Neural progenitor cell (in vitro differentiated cells): ENCODE measurements at regions not wholly inside any gene's neighbourhood (a gene's known extent, or its start where the extent isn't known, plus 50 kb on each side); places are given as distances from the start of the nearest gene placed in this dataset.

Source experiments
- DNase-seq: peaks from one replicate; pipeline ENCODE4 v3.0.0-alpha.2; 2016; ENCODE audit warnings: low spot score
- H2AFZ ChIP-seq: fragments of 200-600 bp; sonication (generic); replicated peaks from 2 replicates; pipeline ENCODE4 v1.6.1; 2016; ENCODE audit warnings: antibody characterized with exemption
- H3F3A ChIP-seq: fragments of 200-600 bp; sonication (generic); 2 replicates; pipeline ENCODE4 v1.6.1; 2016; ENCODE audit warnings: antibody characterized with exemption, low read depth
- H3K27ac ChIP-seq: fragments of 200-600 bp; sonication (generic); 2 replicates; pipeline ENCODE4 v1.5.1; 2016; ENCODE audit warnings: mild to moderate bottlenecking
- H3K27me3 ChIP-seq: fragments of 200-600 bp; sonication (generic); 2 replicates; pipeline ENCODE4 v1.6.1; 2016; ENCODE audit warnings: mild to moderate bottlenecking, moderate library complexity
- H3K36me3 ChIP-seq: fragments of 200-600 bp; sonication (generic); 2 replicates; pipeline ENCODE4 v1.5.1; 2016
- H3K4me1 ChIP-seq: fragments of 200-600 bp; sonication (generic); 2 replicates; pipeline ENCODE4 v1.6.1; 2016; ENCODE audit warnings: mixed run types
- H3K4me2 ChIP-seq: fragments of 200-600 bp; sonication (generic); 2 replicates; pipeline ENCODE4 v1.6.1; 2016
- H3K4me3 ChIP-seq: fragments of 200-600 bp; sonication (generic); 2 replicates; pipeline ENCODE4 v1.5.1; 2016
- H3K79me2 ChIP-seq: fragments of 200-600 bp; sonication (generic); 2 replicates; pipeline ENCODE4 v1.6.1; 2016; ENCODE audit warnings: low read depth
- H3K9ac ChIP-seq: fragments of 200-600 bp; sonication (generic); 2 replicates; pipeline ENCODE4 v1.6.1; 2016
- H3K9me3 ChIP-seq: fragments of 200-600 bp; sonication (generic); 2 replicates; pipeline ENCODE4 v1.5.1; 2016; ENCODE audit warnings: low read depth
- H4K20me1 ChIP-seq: fragments of 200-600 bp; sonication (generic); 2 replicates; pipeline ENCODE4 v1.6.1; 2016; ENCODE audit warnings: low read depth
- H3K27ac Mint-ChIP-seq: 3 replicates; pipeline ENCODE4 v1.8.0; 2021; ENCODE audit warnings: mixed read lengths
- H3K27me3 Mint-ChIP-seq: 2 replicates; pipeline ENCODE4 v1.8.0; 2022; ENCODE audit warnings: low read depth, mild to moderate bottlenecking, inconsistent platforms, moderate library complexity, mixed read lengths; ENCODE audit not compliant: insufficient read depth
- H3K36me3 Mint-ChIP-seq: 3 replicates; pipeline ENCODE4 v1.8.0; 2021; ENCODE audit warnings: mixed read lengths
- H3K4me1 Mint-ChIP-seq: 3 replicates; pipeline ENCODE4 v1.8.0; 2021; ENCODE audit warnings: mixed read lengths
- H3K4me3 Mint-ChIP-seq: 3 replicates; pipeline ENCODE4 v1.8.0; 2021; ENCODE audit warnings: mild to moderate bottlenecking, moderate library complexity, mixed read lengths
- H3K9me3 Mint-ChIP-seq: 3 replicates; pipeline ENCODE4 v1.8.0; 2020; ENCODE audit warnings: mixed read lengths
- CTCF ChIP-seq: fragments of 200-600 bp; sonication (generic); IDR thresholded peaks from 2 replicates; pipeline ENCODE4 v1.5.1; 2017; ENCODE audit warnings: antibody characterized with exemption, mild to moderate bottlenecking
- EZH2 ChIP-seq: fragments of 200-600 bp; sonication (generic); IDR thresholded peaks from 2 replicates; pipeline ENCODE4 v1.6.1; 2017; ENCODE audit warnings: antibody characterized with exemption, mild to moderate bottlenecking, moderate library complexity
- EZH2phosphoT487 ChIP-seq: fragments of 200-600 bp; sonication (generic); IDR thresholded peaks from 2 replicates; pipeline ENCODE4 v1.6.1; 2017; ENCODE audit warnings: antibody characterized with exemption

DNA sequence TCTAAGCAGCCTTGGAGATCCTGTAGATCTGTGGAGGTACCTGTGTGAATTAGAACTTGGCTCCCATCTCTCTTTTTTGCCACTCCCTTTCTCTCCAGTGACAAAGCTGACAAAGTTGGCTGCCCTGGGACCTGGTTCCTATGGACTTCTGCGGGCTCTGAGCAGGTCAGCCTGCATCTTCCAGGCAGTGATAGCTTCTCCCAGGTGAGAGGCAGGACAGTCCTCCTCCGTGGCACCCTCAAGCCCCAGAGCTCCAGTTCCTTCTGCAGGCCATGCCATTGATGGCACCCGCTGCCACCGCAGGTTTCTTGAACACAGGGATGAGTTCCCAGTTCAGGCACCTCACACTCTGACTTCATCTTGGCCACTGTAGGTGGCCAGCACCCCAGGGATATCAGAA is 73.5 kb upstream of the GRB10 start:
- Histone ChIP-seq H3K27ac (no peak overlapping the region), H3K9me3 (no peaks in the 10 kb centered on the region), H3K79me2 (no peaks in the 10 kb centered on the region), H3K4me3 (no peak overlapping the region), H2AFZ (no peak overlapping the region), H3K27me3 (no peaks in the 10 kb centered on the region), H3K36me3 (no peaks in the 10 kb centered on the region), H3F3A (no peaks in the 10 kb centered on the region), H3K9ac (no peak overlapping the region), H4K20me1 (no peaks in the 10 kb centered on the region), H3K4me2 (no peak overlapping the region), H3K4me1 (no peaks in the 10 kb centered on the region)
- Mint-ChIP-seq H3K27ac (no peak overlapping the region), H3K36me3 (no peaks in the 10 kb centered on the region), H3K9me3 (no peaks in the 10 kb centered on the region), H3K4me3 (no peak overlapping the region), H3K4me1 (no peaks in the 10 kb centered on the region), H3K27me3 (peaks cover 2% of the 10 kb centered on the region)
- no peak for DNase-seq
- no peak for TF ChIP-seq CTCF
- TF ChIP-seq EZH2: no peak
- TF ChIP-seq EZH2phosphoT487: no peak

- no peaks in the 10 kb centered on the region for H3K9me3 ChIP-seq
- H3K4me1 ChIP-seq: no peaks in the 10 kb centered on the region
- H3F3A ChIP-seq: no peaks in the 10 kb centered on the region
- no peaks in the 10 kb centered on the region for H3K27me3 ChIP-seq
- no peak overlapping the region for H3K4me2 ChIP-seq
- H4K20me1 ChIP-seq: no peaks in the 10 kb centered on the region
- no peaks in the 10 kb centered on the region for H3K79me2 ChIP-seq
- Mint-ChIP-seq H3K36me3 (no peaks in the 10 kb centered on the region), H3K27ac (no peak overlapping the region), H3K4me3 (no peak overlapping the region), H3K27me3 (no peaks in the 10 kb centered on the region), H3K9me3 (no peaks in the 10 kb centered on the region), H3K4me1 (no peaks in the 10 kb centered on the region)
- TF ChIP-seq EZH2 (no peak), CTCF (no peak), EZH2phosphoT487 (no peak)
- no peak overlapping the region for H3K4me3 ChIP-seq
- H3K9ac ChIP-seq: no peak overlapping the region
- H2AFZ ChIP-seq: no peak overlapping the region
- DNase-seq: no peak
- no peak overlapping the region for H3K27ac ChIP-seq
- H3K36me3 ChIP-seq: no peaks in the 10 kb centered on the region
Measured at GRCh38 chr7:50855526-50855925, 72.8 kb upstream of the GRB10 start.

- Histone ChIP-seq H3F3A (no peaks in the 10 kb centered on the region), H3K4me2 (no peak overlapping the region), H4K20me1 (no peaks in the 10 kb centered on the region), H3K36me3 (no peaks in the 10 kb centered on the region), H3K27me3 (no peaks in the 10 kb centered on the region), H3K9ac (no peak overlapping the region), H3K4me1 (no peaks in the 10 kb centered on the region), H3K4me3 (no peak overlapping the region), H3K79me2 (no peaks in the 10 kb centered on the region), H3K27ac (no peak overlapping the region), H3K9me3 (no peaks in the 10 kb centered on the region), H2AFZ (no peak overlapping the region)
- TF ChIP-seq EZH2phosphoT487 (no peak), EZH2 (no peak), CTCF (no peak)
- no peak for DNase-seq
- Mint-ChIP-seq H3K36me3 (no peaks in the 10 kb centered on the region), H3K27me3 (no peaks in the 10 kb centered on the region), H3K4me3 (no peak overlapping the region), H3K4me1 (no peaks in the 10 kb centered on the region), H3K27ac (no peak overlapping the region), H3K9me3 (no peaks in the 10 kb centered on the region)
Measured at GRCh38 chr7:50854831-50855230, 72.1 kb upstream of the GRB10 start.

DNA sequence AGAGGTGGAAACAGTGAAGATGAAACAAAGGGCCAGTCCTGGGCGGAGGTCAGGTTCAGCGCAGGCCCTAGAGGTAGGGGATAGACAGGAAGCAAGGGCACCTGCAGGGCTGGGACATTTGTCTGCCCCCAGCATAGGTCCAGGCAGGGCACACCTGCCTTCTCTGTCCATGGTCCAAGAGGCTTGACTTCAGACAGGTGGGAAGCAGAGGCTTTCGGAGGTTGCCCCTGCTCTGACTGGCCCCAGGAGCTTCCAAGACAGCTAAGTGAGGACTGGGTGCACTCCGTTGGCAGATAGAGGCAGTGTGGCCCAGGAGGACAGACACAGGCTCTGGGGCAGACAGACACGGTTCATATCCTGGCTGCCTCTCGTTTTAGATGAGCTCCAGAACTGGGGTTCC is 71.6 kb upstream of the GRB10 start:
- no peaks in the 10 kb centered on the region for H3K4me1 ChIP-seq
- H3F3A ChIP-seq: no peaks in the 10 kb centered on the region
- TF ChIP-seq CTCF (no peak), EZH2phosphoT487 (no peak), EZH2 (no peak)
- H3K27ac ChIP-seq: no peak overlapping the region
- Mint-ChIP-seq H3K27me3 (peaks cover 3% of the 10 kb centered on the region), H3K9me3 (peaks cover 3% of the 10 kb centered on the region), H3K4me1 (no peaks in the 10 kb centered on the region), H3K36me3 (no peaks in the 10 kb centered on the region), H3K4me3 (no peak overlapping the region), H3K27ac (no peak overlapping the region)
- H3K9me3 ChIP-seq: no peaks in the 10 kb centered on the region
- no peak overlapping the region for H2AFZ ChIP-seq
- no peak overlapping the region for H3K9ac ChIP-seq
- DNase-seq: no peak
- H3K36me3 ChIP-seq: no peaks in the 10 kb centered on the region
- H3K4me2 ChIP-seq: no peak overlapping the region
- H4K20me1 ChIP-seq: no peaks in the 10 kb centered on the region
- H3K79me2 ChIP-seq: no peaks in the 10 kb centered on the region
- H3K27me3 ChIP-seq: no peaks in the 10 kb centered on the region
- no peak overlapping the region for H3K4me3 ChIP-seq
